ENCODE measurements at regions not wholly inside any gene's neighbourhood (a gene's known extent, or its start where the extent isn't known, plus 50 kb on each side); places are given as distances from the start of the nearest gene placed in this dataset.
A peak's percentile ranks its signal among the peaks of the same experiment; 100 is the strongest.

- intact Hi-C loops (cut with micrococcal nuclease; ENCODE audit: unreplicated experiment) = no loop called here
- H3K27ac ChIP-seq = no peak overlapping the region
These were observed 186.7 kb upstream of the ELL2 start for GRCh38 chr5:96148376-96148775.

GRCh38 chr5:96147866-96148265, 186.2 kb upstream of the ELL2 start:
- Histone ChIP-seq H4K20me1 (ENCODE audit: insufficient read depth) (no peaks in the 10 kb centered on the region), H3K4me2 (no peak overlapping the region), H3K4me1 (replicated peaks; ENCODE audit: insufficient read depth) (peaks cover 47% of the 10 kb centered on the region), H3K79me2 (ENCODE audit: low read depth) (no peaks in the 10 kb centered on the region), H3K27ac (no peak overlapping the region), H3K36me3 (ENCODE audit: low read depth) (no peaks in the 10 kb centered on the region), H3K4me3 (no peak overlapping the region), H2AFZ (no peak overlapping the region), H3K27me3 (ENCODE audit: insufficient read depth, low read depth) (no peaks in the 10 kb centered on the region), H3F3A (ENCODE audit: insufficient read depth, low read depth) (peaks cover 7% of the 10 kb centered on the region; the same call in 1 of the 2 replicates), H3K9me3 (ENCODE audit: insufficient read depth, low read depth) (no peaks in the 10 kb centered on the region; the same call in 1 of the 2 replicates), H3K9me2 (ENCODE audit: insufficient read depth) (no peaks in the 10 kb centered on the region)
- DNase-seq = no peak
- POLR2A ChIA-PET (ENCODE audit: unreplicated experiment) = no interaction called here
- intact Hi-C loops (cut with micrococcal nuclease; ENCODE audit: unreplicated experiment) = no loop called here
- no TSS peak for BruUV-seq (replicated peaks)
- CTCF ChIA-PET = no interaction called here
- TF ChIP-seq CTCF (conservative IDR thresholded peaks at IDR 0.05) = no peak
- TF ChIP-seq EZH2 (IDR thresholded peaks at IDR 0.05; ENCODE audit: low read depth) = no peak

More at GRCh38 chr5:96148376-96148775, 186.7 kb upstream of the ELL2 start:
- no peaks in the 10 kb centered on the region for H3K36me3 ChIP-seq (ENCODE audit: low read depth)
- no peaks in the 10 kb centered on the region for H3K9me2 ChIP-seq (ENCODE audit: insufficient read depth)
- no peaks in the 10 kb centered on the region; the same call in 1 of the 2 replicates for H3K9me3 ChIP-seq (ENCODE audit: insufficient read depth, low read depth)
- no peak overlapping the region for H2AFZ ChIP-seq
- no peak overlapping the region for H3K4me2 ChIP-seq
- peaks cover 4% of the 10 kb centered on the region; the same call in 1 of the 2 replicates for H3F3A ChIP-seq (ENCODE audit: insufficient read depth, low read depth)
- no peaks in the 10 kb centered on the region for H3K27me3 ChIP-seq (ENCODE audit: insufficient read depth, low read depth)
- TF ChIP-seq EZH2 (IDR thresholded peaks at IDR 0.05; ENCODE audit: low read depth) (no peak), CTCF (conservative IDR thresholded peaks at IDR 0.05) (no peak)
- no peak overlapping the region for H3K4me3 ChIP-seq
- no TSS peak for BruUV-seq (replicated peaks)
- DNase-seq = no peak
- ChIA-PET CTCF (no interaction called here), POLR2A (ENCODE audit: unreplicated experiment) (no interaction called here)
- H3K79me2 ChIP-seq (ENCODE audit: low read depth) = no peaks in the 10 kb centered on the region
- H4K20me1 ChIP-seq (ENCODE audit: insufficient read depth) = no peaks in the 10 kb centered on the region
- peaks cover 42% of the 10 kb centered on the region for H3K4me1 ChIP-seq (replicated peaks; ENCODE audit: insufficient read depth)

- H3K79me2 ChIP-seq (ENCODE audit: low read depth) = no peaks in the 10 kb centered on the region
- no TSS peak for BruUV-seq (replicated peaks)
- no peaks in the 10 kb centered on the region for H3K27me3 ChIP-seq (ENCODE audit: insufficient read depth, low read depth)
- TF ChIP-seq CTCF (conservative IDR thresholded peaks at IDR 0.05) (no peak), EZH2 (IDR thresholded peaks at IDR 0.05; ENCODE audit: low read depth) (no peak)
- POLR2A ChIA-PET (ENCODE audit: unreplicated experiment) = no interaction called here
- peaks cover 14% of the 10 kb centered on the region for H3F3A ChIP-seq (ENCODE audit: insufficient read depth, low read depth)
- no peak overlapping the region for H3K4me2 ChIP-seq
- intact Hi-C loops (cut with micrococcal nuclease; ENCODE audit: unreplicated experiment) = no loop called here
- no peak overlapping the region for H3K27ac ChIP-seq
- H2AFZ ChIP-seq = 0 out of 2 replicates have a peak overlapping the region, but pooled peaks have one; percentile 60
- no peak for DNase-seq
- H3K9me2 ChIP-seq (ENCODE audit: insufficient read depth) = no peaks in the 10 kb centered on the region
- CTCF ChIA-PET = no interaction called here
- H3K36me3 ChIP-seq (ENCODE audit: low read depth) = no peaks in the 10 kb centered on the region
- no peaks in the 10 kb centered on the region for H4K20me1 ChIP-seq (ENCODE audit: insufficient read depth)
- H3K4me1 ChIP-seq (replicated peaks; ENCODE audit: insufficient read depth) = peaks cover 47% of the 10 kb centered on the region
- H3K4me3 ChIP-seq = no peak overlapping the region
- peaks cover 6% of the 10 kb centered on the region for H3K9me3 ChIP-seq (ENCODE audit: insufficient read depth, low read depth)
These were observed 185.0 kb upstream of the ELL2 start for GRCh38 chr5:96146675-96147074.
